Smooth muscle cell (in vitro differentiated cells): ENCODE measurements at regions not wholly inside any gene's neighbourhood (a gene's known extent, or its start where the extent isn't known, plus 50 kb on each side); places are given as distances from the start of the nearest gene placed in this dataset.

Experiments
- DNase-seq: peaks from one replicate; lab custom pipeline; 2025; ENCODE audit not compliant: unreplicated experiment; lab: John Stamatoyannopoulos, UW
- H2AFZ ChIP-seq: fragments of 200-600 bp; sonication (generic); 2 replicates; pipeline ENCODE4 v1.6.0; 2016; ENCODE audit warnings: antibody characterized with exemption, low read depth, mild to moderate bottlenecking
- H3F3A ChIP-seq: fragments of 200-600 bp; sonication (generic); 2 replicates; pipeline ENCODE4 v1.6.0; 2017; ENCODE audit warnings: antibody characterized with exemption, low read depth
- H3K27ac ChIP-seq: fragments of 200-600 bp; sonication (generic); 2 replicates; pipeline ENCODE4 v1.5.1; 2016; ENCODE audit warnings: low read depth, mild to moderate bottlenecking
- H3K27me3 ChIP-seq: fragments of 200-600 bp; sonication (generic); 2 replicates; pipeline ENCODE4 v1.6.1; 2016; ENCODE audit warnings: low read depth, mild to moderate bottlenecking
- H3K36me3 ChIP-seq: fragments of 200-600 bp; sonication (generic); 2 replicates; pipeline ENCODE4 v1.5.1; 2016; ENCODE audit warnings: low read depth
- H3K4me1 ChIP-seq: fragments of 200-600 bp; sonication (generic); 2 replicates; pipeline ENCODE4 v1.5.1; 2016; ENCODE audit warnings: low read depth
- H3K4me2 ChIP-seq: fragments of 200-600 bp; sonication (generic); 2 replicates; pipeline ENCODE4 v1.6.0; 2016; ENCODE audit warnings: mild to moderate bottlenecking
- H3K4me3 ChIP-seq: fragments of 200-600 bp; sonication (generic); 2 replicates; pipeline ENCODE4 v1.5.1; 2016; ENCODE audit warnings: mild to moderate bottlenecking
- H3K79me2 ChIP-seq: fragments of 200-600 bp; sonication (generic); 2 replicates; pipeline ENCODE4 v1.6.0; 2016; ENCODE audit warnings: low read depth, mild to moderate bottlenecking
- H3K9ac ChIP-seq: fragments of 200-600 bp; sonication (generic); 2 replicates; pipeline ENCODE4 v1.6.0; 2016; ENCODE audit warnings: low read depth
- H3K9me3 ChIP-seq: fragments of 200-600 bp; sonication (generic); replicated peaks from 2 replicates; pipeline ENCODE4 v1.5.1; 2016; ENCODE audit warnings: low read depth
- H4K20me1 ChIP-seq: fragments of 200-600 bp; sonication (generic); 2 replicates; pipeline ENCODE4 v1.6.0; 2016; ENCODE audit warnings: low read depth
- WGBS: methylation state at CpG from one replicate; pipeline ENCODE4 v1.1.7; 2016; ENCODE audit warnings: low lambda C conversion rate; 5-methylcytosine and 5-hydroxymethylcytosine counted together
- TF ChIP-seq, protein P1 (sequence below): fragments of 200-600 bp; sonication (generic); IDR thresholded peaks from 2 replicates; pipeline ENCODE4 v1.5.1; 2017; ENCODE audit warnings: borderline replicate concordance, mild to moderate bottlenecking, antibody characterized with exemption; ENCODE audit not compliant: insufficient read depth, poor library complexity, severe bottlenecking

DNA sequence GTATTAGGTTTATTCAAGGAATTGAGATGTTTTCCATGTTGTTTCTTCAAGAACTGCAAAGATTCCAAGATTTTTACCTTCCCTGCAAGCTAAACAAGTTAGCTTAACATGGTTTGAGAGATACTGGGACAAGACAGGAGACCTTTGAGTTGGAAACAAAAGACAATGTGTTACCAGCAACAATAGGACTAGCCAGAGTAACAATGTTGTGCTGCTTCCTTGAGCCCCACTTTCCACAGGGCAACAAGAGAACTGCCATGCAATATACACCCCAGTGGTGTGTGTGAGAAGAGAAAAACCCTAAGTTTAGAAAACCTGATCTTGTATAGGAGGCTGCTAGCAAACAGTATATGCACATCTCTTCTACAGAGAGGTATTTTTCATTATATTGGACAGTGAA lies 264.6 kb downstream of the PCDH20 start:
- Histone ChIP-seq H3K79me2 (no peaks in the 10 kb centered on the region), H3K4me1 (peaks cover 30% of the 10 kb centered on the region), H3K4me3 (no peak overlapping the region), H3K27me3 (peaks cover 3% of the 10 kb centered on the region), H3K9ac (no peak overlapping the region), H3F3A (no peaks in the 10 kb centered on the region), H3K9me3 (no peaks in the 10 kb centered on the region), H4K20me1 (no peaks in the 10 kb centered on the region), H2AFZ (no peak overlapping the region), H3K27ac (no peak overlapping the region), H3K36me3 (no peaks in the 10 kb centered on the region), H3K4me2 (no peak overlapping the region)
- TF ChIP-seq, protein P1, sequence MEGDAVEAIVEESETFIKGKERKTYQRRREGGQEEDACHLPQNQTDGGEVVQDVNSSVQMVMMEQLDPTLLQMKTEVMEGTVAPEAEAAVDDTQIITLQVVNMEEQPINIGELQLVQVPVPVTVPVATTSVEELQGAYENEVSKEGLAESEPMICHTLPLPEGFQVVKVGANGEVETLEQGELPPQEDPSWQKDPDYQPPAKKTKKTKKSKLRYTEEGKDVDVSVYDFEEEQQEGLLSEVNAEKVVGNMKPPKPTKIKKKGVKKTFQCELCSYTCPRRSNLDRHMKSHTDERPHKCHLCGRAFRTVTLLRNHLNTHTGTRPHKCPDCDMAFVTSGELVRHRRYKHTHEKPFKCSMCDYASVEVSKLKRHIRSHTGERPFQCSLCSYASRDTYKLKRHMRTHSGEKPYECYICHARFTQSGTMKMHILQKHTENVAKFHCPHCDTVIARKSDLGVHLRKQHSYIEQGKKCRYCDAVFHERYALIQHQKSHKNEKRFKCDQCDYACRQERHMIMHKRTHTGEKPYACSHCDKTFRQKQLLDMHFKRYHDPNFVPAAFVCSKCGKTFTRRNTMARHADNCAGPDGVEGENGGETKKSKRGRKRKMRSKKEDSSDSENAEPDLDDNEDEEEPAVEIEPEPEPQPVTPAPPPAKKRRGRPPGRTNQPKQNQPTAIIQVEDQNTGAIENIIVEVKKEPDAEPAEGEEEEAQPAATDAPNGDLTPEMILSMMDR, result no peak
- no peak for DNase-seq

DNA sequence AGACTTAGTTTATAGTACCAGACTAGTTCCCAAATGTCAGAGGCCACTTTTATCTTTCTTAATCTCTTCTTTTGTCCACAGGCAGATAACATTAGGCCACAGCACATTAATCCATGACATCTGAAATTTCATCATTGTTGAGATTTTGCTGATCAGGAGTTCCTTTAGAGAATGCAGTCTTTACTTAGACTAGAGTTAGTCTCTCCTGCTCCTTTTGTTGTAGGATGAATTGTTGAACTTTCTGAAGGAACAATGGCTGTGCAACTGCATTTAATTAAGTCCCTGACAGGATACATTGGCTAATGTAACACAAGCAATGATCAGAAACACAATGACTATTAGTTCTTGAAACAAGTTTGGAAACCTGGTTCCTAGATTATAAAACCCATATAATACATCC lies 266.3 kb downstream of the PCDH20 start:
- H4K20me1 ChIP-seq, result no peaks in the 10 kb centered on the region
- TF ChIP-seq, protein P1, result no peak
- no peak overlapping the region for H3K27ac ChIP-seq
- no peak overlapping the region for H3K4me2 ChIP-seq
- no peaks in the 10 kb centered on the region for H3K36me3 ChIP-seq
- H3F3A ChIP-seq, result no peaks in the 10 kb centered on the region
- no peak overlapping the region for H3K9ac ChIP-seq
- H3K79me2 ChIP-seq, result no peaks in the 10 kb centered on the region
- H2AFZ ChIP-seq, result no peak overlapping the region
- H3K4me3 ChIP-seq, result no peak overlapping the region
- peaks cover 7% of the 10 kb centered on the region for H3K27me3 ChIP-seq
- peaks cover 30% of the 10 kb centered on the region for H3K4me1 ChIP-seq
- DNase-seq, result no peak
- no peaks in the 10 kb centered on the region for H3K9me3 ChIP-seq

DNA sequence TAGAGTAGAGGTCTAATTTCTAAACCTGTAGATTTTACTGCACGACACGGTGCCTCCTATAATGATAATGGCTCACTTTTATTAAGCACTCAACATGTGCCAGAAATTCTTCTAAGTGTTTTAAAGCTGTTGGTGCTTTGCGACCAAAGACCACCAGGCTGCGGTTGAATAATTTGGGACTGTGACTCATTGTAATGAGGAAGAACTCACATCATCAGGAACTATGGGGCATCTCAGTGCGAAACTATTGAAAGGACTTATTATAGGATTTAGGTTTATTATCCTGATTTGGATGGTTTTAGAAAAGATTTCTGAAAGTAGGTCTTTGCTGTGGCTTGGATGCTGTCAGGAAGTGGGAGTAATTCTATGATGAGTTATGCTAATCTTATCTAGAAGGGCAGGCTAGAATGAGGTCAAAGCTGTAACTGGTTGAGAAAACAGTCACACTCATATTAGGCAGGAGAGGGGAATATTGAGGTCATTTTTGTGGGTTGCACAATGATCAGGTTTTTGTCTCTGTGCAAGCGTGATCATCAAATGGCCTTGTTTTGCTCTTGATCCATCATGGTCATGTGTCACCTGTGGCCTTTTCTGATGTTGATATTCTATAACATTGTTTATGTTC lies 266.8 kb downstream of the PCDH20 start:
- Histone ChIP-seq H3K79me2 (no peaks in the 10 kb centered on the region), H3K27ac (no peak overlapping the region), H3K9me3 (no peaks in the 10 kb centered on the region), H4K20me1 (no peaks in the 10 kb centered on the region), H3F3A (no peaks in the 10 kb centered on the region), H3K27me3 (peaks cover 11% of the 10 kb centered on the region), H3K36me3 (no peaks in the 10 kb centered on the region), H3K4me3 (no peak overlapping the region), H3K4me2 (peak overlapping the region; percentile 38), H2AFZ (no peak overlapping the region), H3K4me1 (peaks cover 30% of the 10 kb centered on the region), H3K9ac (no peak overlapping the region)
- whole genome bisulfite sequencing, result 32% methylated on average over 6 of the region's 6 CpGs
- TF ChIP-seq, protein P1, result no peak
- no peak for DNase-seq

GRCh38 chr13:61148211-61148610 lies 267.4 kb downstream of the PCDH20 start:
- Histone ChIP-seq H3K9me3 (no peaks in the 10 kb centered on the region), H3K9ac (no peak overlapping the region), H3K36me3 (no peaks in the 10 kb centered on the region), H3F3A (no peaks in the 10 kb centered on the region), H3K27me3 (peaks cover 17% of the 10 kb centered on the region), H3K79me2 (no peaks in the 10 kb centered on the region), H2AFZ (no peak overlapping the region), H3K27ac (no peak overlapping the region), H3K4me2 (no peak overlapping the region), H3K4me1 (peaks cover 30% of the 10 kb centered on the region), H3K4me3 (no peak overlapping the region), H4K20me1 (no peaks in the 10 kb centered on the region)
- DNase-seq, result no peak
- TF ChIP-seq, protein P1, result no peak
- WGBS, result 36% methylated on average over 1 of the region's 1 CpG
